GM23338 (cell line): ENCODE measurements at regions not wholly inside any gene's neighbourhood (a gene's known extent, or its start where the extent isn't known, plus 50 kb on each side); places are given as distances from the start of the nearest gene placed in this dataset.

Experiments used
- CTCF ChIP-seq, 2 experiments: fragments of 200-600 bp in 1 of 2; sonication (generic) in 1 of 2; conservative IDR thresholded peaks; 2 replicates each; pipeline versions ENCODE4 v1.5.1 to v1.6.1; 2016 to 2017; ENCODE audit warnings: antibody characterized with exemption in 2 of 2, low read depth in 2 of 2, mild to moderate bottlenecking in 2 of 2, moderate library complexity in 1 of 2
- ETS1 ChIP-seq: IDR thresholded peaks from 2 replicates; pipeline ENCODE4 v1.6.1; 2016; ENCODE audit warnings: antibody characterized with exemption
- EZH2phosphoT487 ChIP-seq: fragments of 200-600 bp; sonication (generic); IDR thresholded peaks from one replicate; pipeline ENCODE4 v1.8.1; 2018; ENCODE audit warnings: antibody characterized with exemption; ENCODE audit not compliant: unreplicated experiment
- JUNB ChIP-seq: IDR thresholded peaks from one replicate; pipeline ENCODE4 v1.6.1; 2016; ENCODE audit warnings: antibody characterized with exemption; ENCODE audit not compliant: unreplicated experiment
- REST ChIP-seq: IDR thresholded peaks from one replicate; pipeline ENCODE4 v1.6.1; 2018; ENCODE audit warnings: antibody characterized with exemption; ENCODE audit not compliant: unreplicated experiment

- TF ChIP-seq CTCF (conservative IDR thresholded peaks at IDR 0.05; ENCODE audit: low read depth in 2 of 2): no peak
- no peak for TF ChIP-seq EZH2phosphoT487
- no peak for TF ChIP-seq ETS1
- TF ChIP-seq JUNB: no peak
- TF ChIP-seq REST: no peak
Observed at GRCh38 chr5:106661866-106662265, 1008.9 kb downstream of the EFNA5 start.
